ENCODE measurements at regions not wholly inside any gene's neighbourhood (a gene's known extent, or its start where the extent isn't known, plus 50 kb on each side); places are given as distances from the start of the nearest gene placed in this dataset.
"Not testable (repeated sequence)": the region's sequence is repeated elsewhere in the genome, so short reads cannot be mapped to it uniquely, and the experiment has no call there.

DNA sequence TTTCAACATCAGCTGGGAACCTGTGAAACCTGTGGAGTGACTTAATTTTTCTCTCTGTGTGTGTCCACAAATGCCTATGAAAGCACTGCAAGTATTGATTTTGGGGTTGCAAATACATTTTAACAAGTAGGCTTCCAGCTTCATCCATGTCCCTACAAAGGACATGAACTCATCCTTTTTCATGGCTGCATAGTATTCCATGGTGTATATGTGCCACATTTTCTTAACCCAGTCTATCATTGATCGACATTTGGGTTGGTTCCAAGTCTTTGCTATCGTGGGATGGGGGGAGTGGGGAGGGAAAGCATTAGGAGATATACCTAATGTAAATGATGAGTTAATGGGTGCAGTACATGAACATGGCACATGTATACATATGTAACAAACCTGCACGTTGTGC is 711.3 kb downstream of the LTN1 start:
- not testable (repeated sequence) for TF ChIP-seq EZH2 (IDR thresholded peaks at IDR 0.05; ENCODE audit: low read depth, unreplicated experiment); CTCF (conservative IDR thresholded peaks at IDR 0.05; ENCODE audit: low read depth in 2 of 2); POLR2AphosphoS5 (IDR thresholded peaks at IDR 0.05; ENCODE audit: low read depth); EZH2phosphoT487 (IDR thresholded peaks at IDR 0.05; ENCODE audit: unreplicated experiment); CREB1 (CRISPR knock-in tag; IDR thresholded peaks at IDR 0.05; ENCODE audit: low read depth); REST (IDR thresholded peaks at IDR 0.05; ENCODE audit: unreplicated experiment); ZNF114 (CRISPR knock-in tag; IDR thresholded peaks at IDR 0.05); JUNB (IDR thresholded peaks at IDR 0.05; ENCODE audit: unreplicated experiment); ETS1 (IDR thresholded peaks at IDR 0.05)

Measured in GM23338 (cell line).